CD14-positive monocyte (primary cell): ENCODE measurements at regions not wholly inside any gene's neighbourhood (a gene's known extent, or its start where the extent isn't known, plus 50 kb on each side); places are given as distances from the start of the nearest gene placed in this dataset.

Experiments used
- DNase-seq, 3 donors: peaks; one replicate each; pipeline ENCODE4 v3.0.0-alpha.2; 2011 to 2022
- H2AFZ ChIP-seq: 2 replicates; pipeline ENCODE4 v1.6.0; 2012; ENCODE audit warnings: mild to moderate bottlenecking, low read depth, low read length, inconsistent platforms; ENCODE audit not compliant: insufficient read depth, poor library complexity, severe bottlenecking
- H3K27ac ChIP-seq, 2 donors: 1 replicate in 1 of 2; 2 replicates in 1 of 2; pipeline ENCODE4 v1.5.1; 2012 to 2013; ENCODE audit warnings: low read length in 2 of 2, control low read depth in 1 of 2, inconsistent platforms in 1 of 2, low read depth in 1 of 2, mild to moderate bottlenecking in 1 of 2
- H3K27me3 ChIP-seq, 2 donors: one replicate each; pipeline versions ENCODE4 v1.6.0 to v1.6.1; 2011 to 2013; ENCODE audit warnings: low read length in 2 of 2; ENCODE audit not compliant: control insufficient read depth in 2 of 2, insufficient read depth in 2 of 2
- H3K36me3 ChIP-seq, 2 donors: replicated peaks in 1 of 2; 1 replicate in 1 of 2; 2 replicates in 1 of 2; pipeline versions ENCODE4 v1.5.1 to v1.6.1; 2012 to 2013; ENCODE audit warnings: low read length in 2 of 2, control low read depth in 1 of 2, inconsistent platforms in 1 of 2, mild to moderate bottlenecking in 1 of 2; ENCODE audit not compliant: insufficient read depth in 2 of 2, control insufficient read depth in 1 of 2
- H3K4me1 ChIP-seq, 2 donors: 1 replicate in 1 of 2; 2 replicates in 1 of 2; pipeline versions ENCODE4 v1.5.1 to v1.6.1; 2012 to 2013; ENCODE audit warnings: low read length in 2 of 2, control low read depth in 1 of 2, inconsistent platforms in 1 of 2, mild to moderate bottlenecking in 1 of 2, moderate library complexity in 1 of 2; ENCODE audit not compliant: insufficient read depth in 2 of 2, control insufficient read depth in 1 of 2
- H3K4me2 ChIP-seq: replicated peaks from 2 replicates; pipeline ENCODE3; 2012; ENCODE audit warnings: low read length, moderate library complexity, mild to moderate bottlenecking; ENCODE audit not compliant: poor library complexity, severe bottlenecking; ENCODE audit errors: extremely low read depth
- H3K4me3 ChIP-seq, 3 experiments: fragments of 200-600 bp in 1 of 3; sonication (generic) in 1 of 3; replicated peaks in 1 of 3; 1 replicate in 2 of 3; 2 replicates in 1 of 3; pipeline ENCODE4 v1.5.1; 2011 to 2013; ENCODE audit warnings: low read length in 3 of 3, mild to moderate bottlenecking in 3 of 3, control low read depth in 2 of 3, low read depth in 2 of 3, inconsistent platforms in 1 of 3, moderate library complexity in 1 of 3
- H3K79me2 ChIP-seq: 2 replicates; pipeline ENCODE4 v1.6.0; 2012; ENCODE audit warnings: mild to moderate bottlenecking, control low read depth, inconsistent platforms, low read length, moderate library complexity; ENCODE audit not compliant: insufficient read depth
- H3K9ac ChIP-seq: 2 replicates; pipeline ENCODE4 v1.6.0; 2017; ENCODE audit warnings: low read length, mild to moderate bottlenecking; ENCODE audit not compliant: insufficient read depth, poor library complexity, severe bottlenecking
- H3K9me3 ChIP-seq, 2 donors: replicated peaks in 1 of 2; 1 replicate in 1 of 2; 2 replicates in 1 of 2; pipeline versions ENCODE4 v1.5.1 to v1.6.1; 2012 to 2013; ENCODE audit warnings: low read length in 2 of 2, control low read depth in 1 of 2; ENCODE audit not compliant: control insufficient read depth in 1 of 2, insufficient read depth in 1 of 2
- H4K20me1 ChIP-seq: 2 replicates; pipeline ENCODE4 v1.6.0; 2012; ENCODE audit warnings: mild to moderate bottlenecking, low read length, control low read depth, moderate library complexity; ENCODE audit not compliant: insufficient read depth
- H3K27ac Mint-ChIP-seq, 7 donors: one replicate each; pipeline ENCODE4 v1.8.0; 2020; ENCODE audit warnings: mild to moderate bottlenecking in 7 of 7, mixed read lengths in 7 of 7, moderate library complexity in 6 of 7, inconsistent platforms in 2 of 7
- H3K27me3 Mint-ChIP-seq, 3 donors: one replicate each; pipeline ENCODE4 v1.8.0; 2021 to 2022; ENCODE audit warnings: low read depth in 3 of 3, mild to moderate bottlenecking in 3 of 3, mixed read lengths in 3 of 3, moderate library complexity in 3 of 3, inconsistent platforms in 1 of 3
- H3K36me3 Mint-ChIP-seq, 2 donors: one replicate each; pipeline ENCODE4 v1.8.0; 2020; ENCODE audit warnings: mixed read lengths in 2 of 2, inconsistent platforms in 1 of 2, mild to moderate bottlenecking in 1 of 2
- H3K4me1 Mint-ChIP-seq: one replicate; pipeline ENCODE4 v1.8.0; 2020; ENCODE audit warnings: mild to moderate bottlenecking, mixed read lengths
- H3K4me3 Mint-ChIP-seq, 2 donors: one replicate each; pipeline ENCODE4 v1.8.0; 2020; ENCODE audit warnings: mild to moderate bottlenecking in 2 of 2, mixed read lengths in 2 of 2, moderate library complexity in 1 of 2
- H3K9me3 Mint-ChIP-seq, 7 donors: one replicate each; pipeline ENCODE4 v1.8.0; 2020 to 2022; ENCODE audit warnings: mixed read lengths in 7 of 7, mild to moderate bottlenecking in 6 of 7, moderate library complexity in 6 of 7, inconsistent platforms in 2 of 7
- CTCF ChIP-seq: fragments of 200-600 bp; IDR thresholded peaks from one replicate; pipeline ENCODE4 v1.8.0; 2022; ENCODE audit warnings: antibody characterized with exemption, mild to moderate bottlenecking
- WGBS: methylation state at CpG from one replicate; pipeline ENCODE4 v1.1.5; 2013; ENCODE audit warnings: missing lambda C conversion rate; ENCODE audit not compliant: insufficient coverage; 5-methylcytosine and 5-hydroxymethylcytosine counted together
- intact Hi-C, 2 donors: fragments of 100-400 bp; cut with micrococcal nuclease; formaldehyde crosslinking; loops; one replicate each; pipeline versions ENCODE4 v1.15.0 to v1.15.1; 2023

- Mint-ChIP-seq H3K36me3 (no peaks in the 10 kb centered on the region), H3K4me1 (no peaks in the 10 kb centered on the region)
Measured at GRCh38 chr10:62981096-62981495, 152.0 kb upstream of the NRBF2 start.

DNA sequence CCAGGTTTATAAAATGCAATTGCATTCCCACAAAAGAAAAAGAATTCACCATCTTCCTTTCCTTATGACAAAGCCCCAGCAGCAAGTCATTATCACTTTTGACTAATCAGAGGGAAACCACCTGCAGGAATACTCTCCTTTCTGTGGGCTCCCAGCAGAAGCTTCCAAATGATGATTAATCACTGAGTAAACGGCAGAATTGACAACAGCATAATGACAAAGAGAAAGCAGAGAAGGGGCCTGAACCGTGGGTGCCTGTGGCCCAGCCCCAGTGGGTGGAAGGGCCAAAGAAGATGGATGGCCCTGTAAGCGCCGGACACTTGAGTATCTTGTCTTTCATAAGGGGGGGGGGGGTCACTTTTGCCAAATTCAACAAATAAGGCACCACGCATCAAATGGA lies 152.4 kb upstream of the NRBF2 start:
- Mint-ChIP-seq H3K27me3 (peaks cover 6 to 10% (median 8%) of the 10 kb centered on the region in 3 donors), H3K4me3 (no peak overlapping the region), H3K36me3 (no peaks in the 10 kb centered on the region), H3K9me3 (peaks cover 2 to 11% (median 6%) of the 10 kb centered on the region in 7 donors), H3K4me1 (no peaks in the 10 kb centered on the region), H3K27ac (no peak overlapping the region)
- H3K4me2 ChIP-seq: no peak overlapping the region
- H3K79me2 ChIP-seq: no peaks in the 10 kb centered on the region
- 83% methylated on average over 1 of the region's 5 CpGs for WGBS
- no peaks in the 10 kb centered on the region for H3K36me3 ChIP-seq
- H3K9me3 ChIP-seq: peaks cover 0 to 2% of the 10 kb centered on the region in 2 donors
- no peak overlapping the region for H2AFZ ChIP-seq
- no peak for TF ChIP-seq CTCF
- H4K20me1 ChIP-seq: no peaks in the 10 kb centered on the region
- no peaks in the 10 kb centered on the region for H3K4me1 ChIP-seq
- no peak for DNase-seq
- no peaks in the 10 kb centered on the region for H3K27me3 ChIP-seq
- H3K4me3 ChIP-seq: no peak overlapping the region
- H3K9ac ChIP-seq: no peak overlapping the region
- no peak overlapping the region for H3K27ac ChIP-seq
- intact Hi-C loops: no loop called here

More at GRCh38 chr10:62981096-62981495, 152.0 kb upstream of the NRBF2 start:
- no peak overlapping the region for H3K9ac ChIP-seq
- peaks cover 0 to 2% of the 10 kb centered on the region in 2 donors for H3K9me3 ChIP-seq
- H3K4me2 ChIP-seq: no peak overlapping the region
- H3K27ac ChIP-seq: no peak overlapping the region
- H3K79me2 ChIP-seq: no peaks in the 10 kb centered on the region
- H2AFZ ChIP-seq: no peak overlapping the region
- Mint-ChIP-seq H3K27me3 (peaks cover 6 to 10% (median 8%) of the 10 kb centered on the region in 3 donors), H3K4me3 (no peak overlapping the region), H3K27ac (no peak overlapping the region), H3K9me3 (peaks cover 2 to 11% (median 6%) of the 10 kb centered on the region in 7 donors)
- H4K20me1 ChIP-seq: no peaks in the 10 kb centered on the region
- no peaks in the 10 kb centered on the region for H3K4me1 ChIP-seq
- no peak for TF ChIP-seq CTCF
- no peak overlapping the region for H3K4me3 ChIP-seq
- intact Hi-C loops: no loop called here
- no CpG with 5 or more reads among the region's 2 CpGs for WGBS
- H3K27me3 ChIP-seq: no peaks in the 10 kb centered on the region
- H3K36me3 ChIP-seq: no peaks in the 10 kb centered on the region
- DNase-seq: no peak
